SK-N-SH treated with all-trans-retinoic acid at 6 μM for 48 hours (cell line): ENCODE measurements at regions not wholly inside any gene's neighbourhood (a gene's known extent, or its start where the extent isn't known, plus 50 kb on each side); places are given as distances from the start of the nearest gene placed in this dataset.

Experiments
- ATAC-seq: fragments of 200-7000 bp; cut with Tn5 transposase; 3 replicates; pipeline ENCODE4 v1.9.1; 2020; ENCODE audit warnings: mild to moderate bottlenecking, moderate library complexity
- ARNTL ChIP-seq: fragments of 450-650 bp; formaldehyde crosslinking; IDR thresholded peaks from 2 replicates; pipeline ENCODE4 v1.5.0; 2020; ENCODE audit warnings: low read depth, mild to moderate bottlenecking, moderate library complexity, borderline replicate concordance
- BACH2 ChIP-seq: fragments of 250-450 bp; sonication (Bioruptor Pico); IDR thresholded peaks from 2 replicates; pipeline ENCODE4 v1.9.0; 2021; ENCODE audit warnings: mild to moderate bottlenecking, borderline replicate concordance
- CSDC2 ChIP-seq: fragments of 250-450 bp; sonication (Bioruptor Pico); IDR thresholded peaks from 2 replicates; pipeline ENCODE4 v1.5.0; 2020; ENCODE audit warnings: mild to moderate bottlenecking, moderate library complexity
- CSRNP3 ChIP-seq: fragments of 250-450 bp; sonication (Bioruptor Pico); IDR thresholded peaks from 2 replicates; pipeline ENCODE4 v1.5.1; 2021; ENCODE audit warnings: mild to moderate bottlenecking, moderate library complexity
- ESRRG ChIP-seq: fragments of 250-450 bp; sonication (Bioruptor Pico); IDR thresholded peaks from 2 replicates; pipeline ENCODE4 v1.6.1; 2021; ENCODE audit warnings: mild to moderate bottlenecking
- GLIS3 ChIP-seq: fragments of 250-450 bp; sonication (Bioruptor Pico); IDR thresholded peaks from 2 replicates; pipeline ENCODE4 v1.5.0; 2020; ENCODE audit warnings: mild to moderate bottlenecking, moderate library complexity
- ISL1 ChIP-seq: fragments of 250-450 bp; sonication (Bioruptor Pico); IDR thresholded peaks from 2 replicates; pipeline ENCODE4 v2.1.2; 2022; ENCODE audit warnings: mild to moderate bottlenecking, moderate library complexity
- OSR1 ChIP-seq: fragments of 250-450 bp; sonication (Bioruptor Pico); IDR thresholded peaks from 2 replicates; pipeline ENCODE4 v1.8.0; 2022; ENCODE audit warnings: moderate library complexity, mild to moderate bottlenecking, inconsistent platforms
- PPARA ChIP-seq: fragments of 250-450 bp; sonication (Bioruptor Pico); IDR thresholded peaks from 2 replicates; pipeline ENCODE4 v1.5.0; 2020; ENCODE audit warnings: mild to moderate bottlenecking, borderline replicate concordance
- RARB ChIP-seq: fragments of 250-450 bp; sonication (Bioruptor Pico); IDR thresholded peaks from 2 replicates; pipeline ENCODE4 v1.8.0; 2021; ENCODE audit warnings: mild to moderate bottlenecking, moderate library complexity
- SNAI2 ChIP-seq: fragments of 250-450 bp; sonication (Bioruptor Pico); IDR thresholded peaks from 2 replicates; pipeline ENCODE4 v1.5.0; 2020; ENCODE audit warnings: mild to moderate bottlenecking, moderate library complexity
- TCF4 ChIP-seq: fragments of 250-450 bp; sonication (Bioruptor Pico); IDR thresholded peaks from 2 replicates; pipeline ENCODE4 v1.8.0; 2021; ENCODE audit warnings: mild to moderate bottlenecking, moderate library complexity, borderline replicate concordance
- TOX ChIP-seq: fragments of 250-450 bp; sonication (Bioruptor Pico); IDR thresholded peaks from 2 replicates; pipeline ENCODE4 v1.8.0; 2021; ENCODE audit warnings: mild to moderate bottlenecking, moderate library complexity, borderline replicate concordance
- ZC3H10 ChIP-seq: fragments of 250-450 bp; sonication (Bioruptor Pico); IDR thresholded peaks from 2 replicates; pipeline ENCODE4 v1.5.1; 2021; ENCODE audit warnings: mild to moderate bottlenecking, moderate library complexity
- ZFP30 ChIP-seq: fragments of 450-650 bp; formaldehyde crosslinking; IDR thresholded peaks from 2 replicates; pipeline ENCODE4 v1.5.0; 2022; ENCODE audit warnings: mild to moderate bottlenecking, moderate library complexity
- ZNF565 ChIP-seq: fragments of 450-650 bp; formaldehyde crosslinking; conservative IDR thresholded peaks from 2 replicates; pipeline ENCODE4 v1.5.0; 2020; ENCODE audit warnings: low read depth, mild to moderate bottlenecking, moderate library complexity
- ZNF70 ChIP-seq: fragments of 450-650 bp; formaldehyde crosslinking; IDR thresholded peaks from 2 replicates; pipeline ENCODE4 v1.5.0; 2020; ENCODE audit warnings: mild to moderate bottlenecking, moderate library complexity
- ZNF8 ChIP-seq: fragments of 450-650 bp; formaldehyde crosslinking; IDR thresholded peaks from 2 replicates; pipeline ENCODE4 v1.5.0; 2020; ENCODE audit warnings: mild to moderate bottlenecking, moderate library complexity
- TF ChIP-seq, protein P1 (sequence below): fragments of 250-450 bp; sonication (Bioruptor Pico); IDR thresholded peaks from 2 replicates; pipeline ENCODE4 v1.5.0; 2020; ENCODE audit warnings: mild to moderate bottlenecking, moderate library complexity
- TF ChIP-seq, protein P2 (sequence below): fragments of 250-450 bp; sonication (Bioruptor Pico); IDR thresholded peaks from 2 replicates; pipeline ENCODE4 v1.8.0; 2020; ENCODE audit warnings: mild to moderate bottlenecking, moderate library complexity, borderline replicate concordance

GRCh38 chr2:236805800-236806531, 236.3 kb downstream of the ACKR3 start:
- ATAC-seq: no peak
- TF ChIP-seq BACH2 (CRISPR knock-in tag) (no peak), ESRRG (no peak), PPARA (CRISPR knock-in tag) (no peak), ISL1 (no peak), ZNF565 (CRISPR knock-in tag) (no peak)

- TF ChIP-seq ZNF8 (CRISPR knock-in tag) (no peak), ESRRG (no peak)
- TF ChIP-seq, all 23 proteins: peak for 0
- ATAC-seq: no peak
These were observed 240.1 kb downstream of the ACKR3 start for GRCh38 chr2:236809716-236810115.

GRCh38 chr2:236811062-236811656, 241.5 kb downstream of the ACKR3 start:
- ATAC-seq: no peak
- TF ChIP-seq CSDC2 (CRISPR knock-in tag): no peak
- no peak for TF ChIP-seq OSR1 (CRISPR knock-in tag)
- no peak for TF ChIP-seq BACH2 (CRISPR knock-in tag)
- TF ChIP-seq ZNF8 (CRISPR knock-in tag): no peak
- no peak for TF ChIP-seq CSRNP3 (CRISPR knock-in tag)

- TF ChIP-seq CSRNP3 (CRISPR knock-in tag): no peak
- TF ChIP-seq PPARA (CRISPR knock-in tag): no peak
- no peak for TF ChIP-seq RARB (CRISPR knock-in tag)
- no peak for TF ChIP-seq ZNF70 (CRISPR knock-in tag)
- TF ChIP-seq TCF4 (CRISPR knock-in tag): no peak
- TF ChIP-seq, protein P1, sequence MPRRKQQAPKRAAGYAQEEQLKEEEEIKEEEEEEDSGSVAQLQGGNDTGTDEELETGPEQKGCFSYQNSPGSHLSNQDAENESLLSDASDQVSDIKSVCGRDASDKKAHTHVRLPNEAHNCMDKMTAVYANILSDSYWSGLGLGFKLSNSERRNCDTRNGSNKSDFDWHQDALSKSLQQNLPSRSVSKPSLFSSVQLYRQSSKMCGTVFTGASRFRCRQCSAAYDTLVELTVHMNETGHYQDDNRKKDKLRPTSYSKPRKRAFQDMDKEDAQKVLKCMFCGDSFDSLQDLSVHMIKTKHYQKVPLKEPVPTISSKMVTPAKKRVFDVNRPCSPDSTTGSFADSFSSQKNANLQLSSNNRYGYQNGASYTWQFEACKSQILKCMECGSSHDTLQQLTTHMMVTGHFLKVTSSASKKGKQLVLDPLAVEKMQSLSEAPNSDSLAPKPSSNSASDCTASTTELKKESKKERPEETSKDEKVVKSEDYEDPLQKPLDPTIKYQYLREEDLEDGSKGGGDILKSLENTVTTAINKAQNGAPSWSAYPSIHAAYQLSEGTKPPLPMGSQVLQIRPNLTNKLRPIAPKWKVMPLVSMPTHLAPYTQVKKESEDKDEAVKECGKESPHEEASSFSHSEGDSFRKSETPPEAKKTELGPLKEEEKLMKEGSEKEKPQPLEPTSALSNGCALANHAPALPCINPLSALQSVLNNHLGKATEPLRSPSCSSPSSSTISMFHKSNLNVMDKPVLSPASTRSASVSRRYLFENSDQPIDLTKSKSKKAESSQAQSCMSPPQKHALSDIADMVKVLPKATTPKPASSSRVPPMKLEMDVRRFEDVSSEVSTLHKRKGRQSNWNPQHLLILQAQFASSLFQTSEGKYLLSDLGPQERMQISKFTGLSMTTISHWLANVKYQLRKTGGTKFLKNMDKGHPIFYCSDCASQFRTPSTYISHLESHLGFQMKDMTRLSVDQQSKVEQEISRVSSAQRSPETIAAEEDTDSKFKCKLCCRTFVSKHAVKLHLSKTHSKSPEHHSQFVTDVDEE (CRISPR knock-in tag): no peak
- no peak for TF ChIP-seq ZFP30 (CRISPR knock-in tag)
- TF ChIP-seq BACH2 (CRISPR knock-in tag): no peak
- TF ChIP-seq SNAI2: no peak
- TF ChIP-seq ESRRG: no peak
- no peak for TF ChIP-seq OSR1 (CRISPR knock-in tag)
- TF ChIP-seq ZC3H10 (CRISPR knock-in tag): no peak
- TF ChIP-seq, protein P2, sequence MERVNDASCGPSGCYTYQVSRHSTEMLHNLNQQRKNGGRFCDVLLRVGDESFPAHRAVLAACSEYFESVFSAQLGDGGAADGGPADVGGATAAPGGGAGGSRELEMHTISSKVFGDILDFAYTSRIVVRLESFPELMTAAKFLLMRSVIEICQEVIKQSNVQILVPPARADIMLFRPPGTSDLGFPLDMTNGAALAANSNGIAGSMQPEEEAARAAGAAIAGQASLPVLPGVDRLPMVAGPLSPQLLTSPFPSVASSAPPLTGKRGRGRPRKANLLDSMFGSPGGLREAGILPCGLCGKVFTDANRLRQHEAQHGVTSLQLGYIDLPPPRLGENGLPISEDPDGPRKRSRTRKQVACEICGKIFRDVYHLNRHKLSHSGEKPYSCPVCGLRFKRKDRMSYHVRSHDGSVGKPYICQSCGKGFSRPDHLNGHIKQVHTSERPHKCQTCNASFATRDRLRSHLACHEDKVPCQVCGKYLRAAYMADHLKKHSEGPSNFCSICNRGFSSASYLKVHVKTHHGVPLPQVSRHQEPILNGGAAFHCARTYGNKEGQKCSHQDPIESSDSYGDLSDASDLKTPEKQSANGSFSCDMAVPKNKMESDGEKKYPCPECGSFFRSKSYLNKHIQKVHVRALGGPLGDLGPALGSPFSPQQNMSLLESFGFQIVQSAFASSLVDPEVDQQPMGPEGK (CRISPR knock-in tag): no peak
- TF ChIP-seq ISL1: no peak
- no peak for TF ChIP-seq GLIS3 (CRISPR knock-in tag)
- TF ChIP-seq CSDC2 (CRISPR knock-in tag): no peak
- no peak for TF ChIP-seq ZNF565 (CRISPR knock-in tag)
- no peak for TF ChIP-seq TOX (CRISPR knock-in tag)
- no peak for TF ChIP-seq ARNTL
These were observed 244.1 kb downstream of the ACKR3 start for GRCh38 chr2:236813766-236814165.

More at GRCh38 chr2:236813766-236814165, 244.1 kb downstream of the ACKR3 start:
- no peak for ATAC-seq
